DND-41 (cell line): ENCODE measurements at regions not wholly inside any gene's neighbourhood (a gene's known extent, or its start where the extent isn't known, plus 50 kb on each side); places are given as distances from the start of the nearest gene placed in this dataset.

Experiments used
- EZH2 ChIP-seq: IDR thresholded peaks from 3 replicates; pipeline ENCODE4 v1.6.1; 2012; ENCODE audit warnings: borderline replicate concordance, low read depth, mild to moderate bottlenecking, moderate library complexity, low read length, inconsistent platforms; ENCODE audit not compliant: severe bottlenecking
- TF ChIP-seq, protein P1 (sequence below): IDR thresholded peaks from 2 replicates; pipeline ENCODE4 v1.5.1; 2012; ENCODE audit warnings: borderline replicate concordance, low read length, moderate library complexity, mild to moderate bottlenecking; ENCODE audit not compliant: poor library complexity, severe bottlenecking; ENCODE audit errors: extremely low read depth

DNA sequence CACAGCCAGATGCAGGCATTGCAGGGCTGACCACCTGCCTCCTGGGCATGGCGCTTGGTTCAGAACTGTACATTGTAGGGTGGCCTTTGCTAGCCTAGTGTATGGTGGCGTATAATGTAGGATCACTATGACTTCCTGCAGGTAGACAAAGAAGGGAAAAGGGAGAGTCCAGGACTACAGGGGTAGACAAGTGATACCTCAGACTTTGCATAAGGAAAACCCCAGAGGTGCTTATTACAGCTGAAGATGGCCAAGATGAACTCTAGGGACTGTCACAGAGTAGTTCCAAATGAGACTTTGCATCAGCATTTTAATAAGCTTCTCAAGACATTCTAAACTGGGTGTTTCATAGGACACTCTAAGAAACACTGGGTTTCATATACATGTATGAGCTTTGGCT, 116.4 kb upstream of the PUDP start:
- TF ChIP-seq, protein P1, sequence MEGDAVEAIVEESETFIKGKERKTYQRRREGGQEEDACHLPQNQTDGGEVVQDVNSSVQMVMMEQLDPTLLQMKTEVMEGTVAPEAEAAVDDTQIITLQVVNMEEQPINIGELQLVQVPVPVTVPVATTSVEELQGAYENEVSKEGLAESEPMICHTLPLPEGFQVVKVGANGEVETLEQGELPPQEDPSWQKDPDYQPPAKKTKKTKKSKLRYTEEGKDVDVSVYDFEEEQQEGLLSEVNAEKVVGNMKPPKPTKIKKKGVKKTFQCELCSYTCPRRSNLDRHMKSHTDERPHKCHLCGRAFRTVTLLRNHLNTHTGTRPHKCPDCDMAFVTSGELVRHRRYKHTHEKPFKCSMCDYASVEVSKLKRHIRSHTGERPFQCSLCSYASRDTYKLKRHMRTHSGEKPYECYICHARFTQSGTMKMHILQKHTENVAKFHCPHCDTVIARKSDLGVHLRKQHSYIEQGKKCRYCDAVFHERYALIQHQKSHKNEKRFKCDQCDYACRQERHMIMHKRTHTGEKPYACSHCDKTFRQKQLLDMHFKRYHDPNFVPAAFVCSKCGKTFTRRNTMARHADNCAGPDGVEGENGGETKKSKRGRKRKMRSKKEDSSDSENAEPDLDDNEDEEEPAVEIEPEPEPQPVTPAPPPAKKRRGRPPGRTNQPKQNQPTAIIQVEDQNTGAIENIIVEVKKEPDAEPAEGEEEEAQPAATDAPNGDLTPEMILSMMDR: no peak
- TF ChIP-seq EZH2: no peak
